NCI-H1417 treated with DMSO at 0.1 percent for 48 hours (cell line): ENCODE measurements at regions not wholly inside any gene's neighbourhood (a gene's known extent, or its start where the extent isn't known, plus 50 kb on each side); places are given as distances from the start of the nearest gene placed in this dataset.

Source experiments
- DNase-seq: peaks from one replicate; lab custom pipeline; 2025; lab: John Stamatoyannopoulos, UW

DNA sequence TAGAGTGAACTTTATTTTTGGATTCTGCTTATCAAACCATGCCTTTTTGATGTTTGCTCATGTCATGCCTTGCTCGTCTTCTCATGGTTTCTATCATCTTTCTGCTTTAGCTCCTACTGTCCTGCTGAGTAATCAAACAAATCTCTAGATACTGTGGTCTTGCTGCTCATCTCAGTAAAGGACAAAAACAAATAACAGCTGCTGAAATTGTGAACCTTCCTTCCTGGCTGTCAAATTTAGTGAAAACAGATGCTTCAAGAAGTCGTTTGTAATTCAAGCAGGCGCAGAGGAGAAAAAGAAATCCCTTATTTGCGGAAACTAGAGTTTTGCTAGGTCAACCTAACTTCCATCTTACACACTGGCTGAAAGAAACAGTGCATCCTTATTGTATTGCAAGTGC lies 616.1 kb upstream of the ALCAM start:
- DNase-seq, result no peak

DNA sequence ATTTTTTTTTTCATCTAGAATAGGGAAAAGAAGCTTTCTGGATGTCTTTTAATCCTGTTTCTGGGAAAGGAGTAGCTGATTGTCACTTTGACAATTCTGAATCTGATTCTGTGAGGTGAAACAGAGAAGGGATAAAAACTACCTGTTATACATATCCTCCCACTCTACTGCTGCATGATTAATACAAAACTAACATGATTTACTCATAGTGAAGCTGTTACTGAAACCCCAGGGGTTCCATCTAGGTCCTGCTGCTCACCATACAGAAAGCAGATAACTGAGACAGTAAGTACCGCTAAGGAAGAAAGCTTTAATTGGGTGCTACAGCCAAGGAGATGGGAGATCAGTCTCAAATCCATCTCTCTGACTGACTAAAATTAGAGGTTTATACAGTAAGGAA lies 610.9 kb upstream of the ALCAM start:
- DNase-seq, result no peak

DNA sequence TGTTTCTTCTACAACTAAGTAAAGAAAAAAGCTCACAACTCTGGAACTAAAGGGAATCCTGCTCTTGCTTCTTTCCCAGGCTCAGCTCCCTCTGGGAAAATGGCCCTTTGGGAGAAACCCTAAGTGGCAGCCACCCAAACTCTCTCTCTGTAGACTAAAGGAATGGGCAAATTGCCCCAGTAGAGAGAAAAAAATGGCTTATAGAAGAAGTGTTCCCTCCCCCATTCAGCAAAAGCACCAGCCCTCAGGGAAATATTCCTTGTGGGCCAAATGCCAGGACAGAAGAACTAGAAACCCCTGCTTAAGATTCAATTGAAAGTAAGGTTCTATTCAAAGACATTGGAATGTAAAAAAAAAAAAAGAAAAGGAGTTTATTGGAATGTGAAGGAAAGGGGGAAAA lies 603.7 kb upstream of the ALCAM start:
- DNase-seq, result no peak

DNA sequence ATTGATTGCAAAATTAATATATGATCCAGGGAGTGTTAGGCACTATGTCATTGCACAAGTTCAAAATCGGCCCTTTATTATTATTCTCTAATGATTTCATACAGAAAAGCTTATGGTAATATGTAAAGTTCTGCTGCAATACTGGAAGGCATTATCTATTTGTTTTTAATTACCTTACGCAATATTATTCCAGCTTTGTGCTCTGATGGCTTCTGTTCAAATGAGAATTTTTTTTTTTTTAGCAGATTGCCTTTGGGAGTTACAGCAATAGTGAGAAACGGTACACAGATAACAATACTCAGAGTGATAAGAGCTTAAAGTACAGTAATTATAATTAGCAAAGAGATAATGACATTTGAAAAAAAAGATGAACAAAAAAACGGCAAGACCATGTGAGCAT lies 602.2 kb upstream of the ALCAM start:
- no peak for DNase-seq

DNA sequence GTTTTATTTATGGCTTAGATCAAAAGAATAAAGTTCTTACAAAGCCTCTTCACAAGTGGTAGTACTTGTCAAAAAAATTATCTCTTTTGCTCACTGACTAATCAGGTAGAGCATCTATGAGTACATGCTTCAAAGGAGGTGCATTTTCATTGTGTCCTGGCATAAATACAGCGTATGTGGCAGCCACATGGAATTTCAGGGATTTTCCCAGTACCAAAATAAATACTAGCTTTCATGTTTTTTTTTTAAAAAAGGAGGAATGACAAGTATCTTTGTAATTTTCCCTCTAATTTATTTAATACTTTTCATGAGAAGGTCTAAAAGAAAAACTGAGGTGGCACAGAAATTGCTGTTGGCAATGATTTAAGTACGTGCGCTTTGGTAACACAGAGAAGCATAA lies 597.8 kb upstream of the ALCAM start:
- DNase-seq, result no peak

DNA sequence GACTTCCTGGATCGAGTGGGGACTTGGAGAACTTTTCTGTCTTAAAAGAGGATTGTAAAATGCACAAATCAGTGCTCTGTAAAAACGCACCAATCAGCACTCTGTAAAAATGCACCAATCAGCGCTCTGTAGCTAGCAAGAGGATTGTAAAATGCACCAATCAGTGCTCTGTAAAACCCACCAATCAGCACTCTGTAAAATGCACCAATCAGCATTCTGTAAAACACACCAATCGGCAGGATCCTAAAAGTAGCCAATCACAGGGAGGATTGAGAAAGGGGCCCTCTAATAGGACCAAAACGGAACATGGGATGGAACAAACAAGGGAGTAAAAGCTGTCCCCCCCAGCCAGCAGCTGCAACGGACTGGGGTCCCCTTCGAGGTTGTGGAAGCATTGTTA lies 587.4 kb upstream of the ALCAM start:
- no peak for DNase-seq

DNA sequence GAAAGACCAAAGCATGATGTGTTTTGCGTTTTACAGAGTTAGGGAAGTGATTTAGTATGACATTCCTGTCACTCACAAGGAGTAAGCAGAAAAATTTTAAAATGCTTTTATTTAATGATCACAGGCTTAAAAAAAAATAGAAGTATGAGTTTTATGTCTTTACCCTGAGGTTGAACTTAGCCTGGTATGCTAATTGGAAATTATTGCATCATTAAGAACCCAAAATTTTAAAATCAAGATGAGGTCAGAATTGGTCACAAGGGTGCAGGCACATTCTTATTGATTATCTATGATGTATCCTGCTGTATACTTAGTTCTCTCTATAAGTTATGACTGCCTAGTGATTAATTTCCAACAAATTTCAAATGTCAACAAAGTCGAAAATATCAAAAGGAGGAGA lies 585.6 kb upstream of the ALCAM start:
- no peak for DNase-seq

DNA sequence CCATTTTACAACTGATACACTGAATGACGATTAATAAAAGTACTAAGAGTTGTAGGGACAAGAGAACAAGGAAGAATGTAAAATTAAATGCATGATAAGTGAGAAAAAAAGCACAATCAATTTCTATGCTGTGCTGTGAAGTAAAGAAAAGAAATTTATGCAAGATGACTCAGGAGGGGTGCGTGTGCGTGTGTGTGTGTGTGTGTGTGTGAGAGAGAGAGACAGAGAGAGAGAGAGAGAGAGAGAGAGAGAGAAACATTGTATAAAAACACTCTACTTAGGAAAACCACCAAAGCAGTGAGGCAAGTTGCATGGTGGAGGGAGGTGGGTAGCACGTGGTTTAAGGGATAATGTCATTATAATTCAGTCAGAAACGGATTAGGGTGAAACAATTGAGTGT lies 580.8 kb upstream of the ALCAM start:
- DNase-seq, result no peak

DNA sequence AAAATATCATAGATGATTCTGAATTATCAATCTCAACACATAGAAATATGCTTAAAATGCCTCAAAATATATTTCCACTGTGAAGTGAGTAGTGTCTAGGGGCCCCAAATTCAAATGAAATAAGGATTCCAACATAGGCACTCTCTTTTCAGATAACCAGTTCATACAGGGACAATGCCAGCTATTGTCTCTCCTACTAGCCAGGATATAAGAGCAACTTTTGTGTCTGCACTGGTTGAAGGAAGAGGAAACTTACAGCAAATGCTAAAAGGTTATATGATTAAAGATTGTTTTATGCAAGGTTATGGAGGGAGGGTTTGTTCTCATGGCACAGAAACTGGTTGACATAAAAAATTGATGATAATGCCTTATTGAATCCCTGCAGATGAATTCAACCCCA lies 579.4 kb upstream of the ALCAM start:
- no peak for DNase-seq

DNA sequence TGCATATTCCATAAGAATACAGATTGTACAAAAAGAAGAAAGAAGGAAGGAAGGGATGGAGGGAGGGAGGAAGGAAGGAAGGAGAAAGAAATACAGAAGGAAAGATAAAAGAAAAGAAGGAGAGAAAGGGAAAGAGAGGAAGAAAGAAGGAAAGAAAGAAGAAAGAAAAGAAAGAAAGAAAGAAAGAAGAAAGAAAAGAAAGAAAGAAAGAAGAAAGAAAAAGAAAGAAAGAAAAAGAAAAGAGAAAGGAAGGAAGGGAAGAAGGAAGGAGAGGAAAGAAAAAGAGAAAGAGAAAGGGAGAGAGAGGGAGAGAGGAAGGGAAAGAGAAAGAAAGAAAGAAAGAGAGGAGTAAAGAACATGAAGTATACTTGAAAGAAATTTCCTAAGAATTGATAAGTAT lies 577.9 kb upstream of the ALCAM start:
- no peak for DNase-seq

DNA sequence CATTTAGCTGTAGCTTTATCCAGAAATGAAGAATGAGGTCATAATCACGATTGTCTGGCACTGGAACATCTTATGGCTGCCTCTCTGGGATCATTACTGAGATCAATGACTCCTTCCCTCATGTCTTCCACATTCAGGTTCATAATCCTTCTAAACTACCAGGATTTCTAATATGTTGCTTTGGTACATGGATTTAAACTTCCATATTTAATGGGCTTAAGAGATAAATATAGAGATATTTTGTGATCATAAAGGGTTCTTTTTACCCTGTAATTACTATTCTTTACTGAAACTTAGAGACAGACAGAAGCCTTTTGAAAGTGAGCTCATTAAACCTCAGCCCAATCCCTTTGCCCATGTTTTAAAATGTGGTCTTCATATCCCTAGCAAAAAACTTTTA lies 575.4 kb upstream of the ALCAM start:
- no peak for DNase-seq

DNA sequence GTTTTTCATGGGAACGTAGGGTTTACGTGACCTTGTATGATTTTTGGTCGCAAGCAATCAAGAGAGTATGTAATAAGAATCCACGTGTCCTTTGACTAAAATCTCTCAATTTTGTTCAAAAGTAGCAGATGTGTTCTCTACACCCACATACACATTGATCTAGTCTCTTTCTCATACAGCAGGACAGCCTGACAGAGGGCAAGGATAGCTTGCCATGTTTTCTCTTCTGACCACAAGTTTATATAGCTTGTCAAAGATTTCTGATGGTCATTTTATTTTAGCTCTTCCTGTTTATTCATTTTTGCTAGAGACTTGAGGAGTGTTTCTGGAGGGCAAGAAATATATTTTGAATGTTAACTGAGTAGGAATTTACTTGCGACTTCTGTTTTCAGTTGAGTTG lies 570.2 kb upstream of the ALCAM start:
- no peak for DNase-seq

DNA sequence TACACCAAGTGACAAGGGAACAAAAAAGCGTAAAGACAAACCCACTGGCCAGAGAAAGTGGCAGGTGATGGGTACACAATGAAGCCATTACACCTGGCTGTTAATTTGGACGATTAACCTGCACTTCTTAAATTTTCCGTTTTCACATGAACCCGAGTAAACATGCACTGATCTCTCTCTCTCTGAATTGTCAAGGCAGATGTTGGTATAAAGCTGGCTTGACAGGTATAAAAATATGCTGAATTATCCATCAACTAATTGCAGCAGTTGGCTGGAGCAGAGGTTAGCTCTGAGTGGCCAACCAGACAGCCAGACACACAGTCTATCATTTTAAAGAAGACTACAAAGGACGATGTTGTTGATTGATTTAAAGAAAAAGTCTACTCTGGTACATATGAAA lies 561.7 kb upstream of the ALCAM start:
- peak; percentile 82 for DNase-seq

DNA sequence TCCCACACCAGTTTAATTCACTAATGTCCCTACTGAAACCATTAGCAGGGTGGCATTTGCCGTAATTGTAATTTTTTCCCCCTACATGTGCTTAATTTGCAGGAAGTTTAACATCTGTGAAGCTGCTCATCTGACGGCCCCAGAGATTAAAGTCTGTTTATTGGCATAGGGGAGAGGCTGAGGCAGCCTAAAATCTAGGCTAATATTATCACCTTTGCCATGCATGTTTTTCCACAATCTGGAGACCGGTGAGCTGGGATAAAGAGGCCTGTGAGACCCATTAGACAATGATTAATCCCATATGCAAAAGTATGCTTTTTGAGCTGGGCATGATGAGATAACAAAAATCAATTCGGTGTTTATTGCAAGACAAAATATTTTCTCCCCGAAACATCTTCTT lies 561.2 kb upstream of the ALCAM start:
- no peak for DNase-seq

DNA sequence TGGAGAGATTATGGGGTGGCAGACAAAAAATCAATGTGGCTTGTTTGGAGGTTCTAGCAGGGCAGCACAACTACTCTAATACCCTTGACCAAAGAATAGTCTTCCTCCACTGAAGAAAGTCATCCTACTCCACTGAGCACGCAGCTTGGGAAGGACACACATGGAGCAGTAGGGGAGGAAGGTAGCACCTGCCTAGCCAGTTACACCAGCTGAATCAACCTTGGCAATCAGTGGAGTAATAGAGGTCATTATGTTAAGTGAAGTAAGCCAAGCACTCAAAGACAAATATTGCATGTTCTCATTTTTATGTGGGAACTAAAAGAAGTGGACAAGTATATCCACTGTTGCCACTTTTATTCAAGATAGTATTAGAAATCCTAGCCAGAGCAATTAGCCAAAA lies 555.8 kb upstream of the ALCAM start:
- DNase-seq, result no peak

DNA sequence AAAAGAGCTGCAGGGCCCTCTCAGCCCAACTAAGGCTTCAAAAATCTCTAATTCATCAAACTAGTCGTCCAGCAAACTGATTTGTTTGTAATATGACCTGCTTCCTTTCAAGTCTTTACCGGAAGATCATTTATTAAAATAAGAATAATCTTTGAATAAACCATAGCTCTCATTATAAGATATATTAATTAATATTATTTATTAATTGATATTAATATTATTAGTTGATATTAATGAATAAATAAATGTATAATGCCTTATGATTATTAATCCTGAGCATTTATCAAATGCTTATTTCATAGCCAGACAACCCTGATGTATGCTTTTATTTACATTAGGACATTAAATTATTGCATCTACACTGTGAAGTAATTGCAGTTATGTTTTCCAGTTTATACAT lies 550.7 kb upstream of the ALCAM start:
- DNase-seq, result no peak

DNA sequence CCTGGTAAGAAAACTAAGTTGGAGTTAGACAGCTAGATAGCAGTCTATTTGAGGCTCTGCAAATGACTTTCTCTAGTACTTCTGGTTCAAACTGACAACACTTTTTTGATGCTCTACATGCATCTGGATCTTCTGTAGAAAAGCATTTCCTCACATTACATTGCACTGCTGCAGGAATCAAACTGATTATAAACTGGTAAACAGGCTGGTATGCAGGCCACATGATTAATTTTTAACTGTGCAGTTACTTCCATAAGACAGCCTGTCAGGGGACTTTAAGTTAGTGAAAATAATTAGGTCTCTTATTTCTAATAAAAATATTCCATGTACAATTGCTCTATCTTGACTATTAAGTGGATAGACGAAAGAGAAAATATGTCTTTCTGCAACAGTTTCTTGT lies 550.0 kb upstream of the ALCAM start:
- DNase-seq, result no peak

DNA sequence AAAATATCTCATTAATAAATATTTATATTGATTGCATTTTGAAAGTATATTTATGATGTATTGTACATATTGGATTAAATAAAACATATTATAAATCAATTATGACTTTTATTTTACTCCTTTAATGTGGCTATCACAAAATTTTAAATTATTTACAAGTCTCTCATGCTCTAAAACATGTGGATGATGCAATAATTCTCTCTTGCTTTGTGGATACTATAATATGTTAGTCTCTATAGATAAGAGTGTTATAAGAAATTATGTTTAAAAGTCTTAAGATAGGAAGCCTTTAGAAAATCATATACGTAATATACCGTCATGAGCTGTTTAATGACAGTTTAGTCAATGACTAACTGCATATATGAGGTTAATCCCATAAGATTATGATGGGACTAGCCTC lies 547.4 kb upstream of the ALCAM start:
- DNase-seq, result no peak

DNA sequence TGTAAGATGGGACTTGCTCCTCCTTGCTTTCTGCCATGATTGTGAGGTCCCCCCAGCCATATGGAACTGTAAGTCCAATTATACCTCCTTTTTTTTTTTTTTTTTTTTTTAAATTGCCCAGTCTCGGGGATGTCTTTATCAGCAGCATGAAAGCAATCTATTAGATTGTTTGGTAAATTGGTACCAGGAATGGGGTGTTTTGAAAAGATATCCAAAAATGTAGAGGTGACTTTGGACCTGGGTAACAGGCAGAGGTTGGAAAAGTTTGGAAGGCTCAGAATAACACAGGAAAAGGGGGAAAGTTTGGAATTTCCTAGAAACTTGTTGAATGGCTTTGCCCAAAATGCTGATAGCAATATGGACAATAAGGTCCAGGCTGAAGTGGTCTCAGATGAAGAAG lies 545.8 kb upstream of the ALCAM start:
- DNase-seq, result no peak

DNA sequence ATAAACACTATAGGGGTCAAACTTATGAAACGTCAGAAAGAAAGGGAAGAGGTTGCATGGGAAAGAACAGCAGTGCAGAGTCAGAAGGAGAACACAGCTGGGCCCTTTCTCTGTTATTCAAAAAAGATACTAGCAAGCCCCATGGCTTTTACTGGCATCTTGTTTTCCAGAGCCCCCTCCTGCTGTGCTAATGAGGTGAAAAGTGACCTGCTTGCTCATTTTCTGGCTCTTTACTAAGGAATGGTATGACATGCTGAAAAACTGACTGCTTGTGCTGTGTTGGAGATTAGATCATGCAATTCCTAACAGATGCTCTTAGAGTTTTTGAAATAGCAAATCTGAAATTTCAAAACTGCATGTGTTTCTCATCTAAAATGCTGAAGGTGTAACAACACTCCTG lies 541.6 kb upstream of the ALCAM start:
- DNase-seq, result peak; percentile 46

DNA sequence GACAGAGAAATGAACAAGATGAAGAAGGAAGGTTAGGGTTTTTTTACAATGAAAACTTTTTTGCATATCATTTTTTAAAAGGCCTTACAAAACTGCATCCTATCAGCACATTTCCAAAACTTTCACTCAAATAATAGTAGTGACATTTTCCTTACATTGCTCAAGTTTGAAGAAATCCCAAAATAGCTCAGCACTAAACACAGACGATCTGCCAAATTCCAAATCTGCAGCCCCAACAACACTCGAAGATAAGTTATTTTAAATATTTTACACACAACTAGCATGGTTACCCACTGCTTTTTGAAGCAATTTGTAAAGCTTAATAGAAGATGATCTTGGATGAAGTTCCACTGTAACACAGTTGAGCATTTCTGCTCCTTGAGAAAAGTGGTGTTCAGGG lies 535.6 kb upstream of the ALCAM start:
- DNase-seq, result no peak

DNA sequence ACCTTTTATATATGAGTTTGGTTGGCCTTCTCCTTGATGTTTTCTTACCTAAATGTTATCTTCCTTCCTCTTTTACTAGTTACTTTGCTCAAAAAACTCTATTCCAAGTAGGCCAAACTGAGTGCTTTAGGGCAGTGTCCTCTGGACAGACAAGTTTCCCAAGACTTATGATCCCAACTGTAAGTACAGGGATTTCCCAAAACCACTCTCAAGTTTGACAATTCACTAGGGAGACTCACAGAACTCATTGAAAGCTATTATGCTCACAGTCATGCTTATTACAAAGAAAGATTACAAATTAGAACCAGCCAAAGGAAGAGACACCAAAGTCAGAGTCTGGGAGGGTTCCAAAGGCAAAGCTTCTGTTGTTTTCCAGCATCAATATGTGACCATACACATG lies 534.2 kb upstream of the ALCAM start:
- no peak for DNase-seq

DNA sequence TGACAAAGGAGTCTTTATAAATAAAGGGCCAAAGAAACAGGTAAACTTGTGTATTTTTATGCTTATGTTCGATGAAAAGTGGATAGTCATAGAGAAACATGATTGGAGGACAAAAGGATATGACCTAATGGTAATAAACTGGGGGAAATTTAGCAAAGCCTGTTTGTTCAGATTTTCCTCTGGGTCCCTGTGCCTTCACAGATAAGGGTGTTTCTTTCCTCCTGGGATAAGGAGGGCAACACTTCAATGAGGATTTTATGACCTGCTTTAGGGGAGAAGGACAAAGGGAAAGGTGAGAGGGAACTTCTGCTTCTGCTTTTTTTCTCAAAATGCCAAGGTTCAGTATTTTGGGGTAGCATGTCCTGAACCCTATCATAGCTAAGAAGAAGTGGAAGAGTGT lies 531.3 kb upstream of the ALCAM start:
- DNase-seq, result no peak

DNA sequence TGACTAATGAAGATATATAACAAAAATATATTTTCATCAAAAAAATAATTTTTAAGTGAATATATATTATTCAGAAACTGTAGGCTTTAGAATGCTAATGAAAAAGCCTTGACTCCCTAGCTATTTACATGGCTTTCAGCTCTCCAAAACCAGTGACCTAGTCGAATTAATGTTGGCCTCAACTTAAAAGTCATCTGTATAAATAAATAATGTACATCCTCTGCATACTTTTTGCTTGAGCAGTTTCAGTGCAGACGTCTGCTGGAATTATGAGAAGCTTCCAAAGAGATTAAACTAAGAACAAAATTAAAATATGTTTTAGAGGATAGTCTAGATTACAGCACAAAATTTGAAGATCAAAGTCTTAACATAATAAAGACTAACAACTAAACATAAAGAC lies 520.4 kb upstream of the ALCAM start:
- no peak for DNase-seq

DNA sequence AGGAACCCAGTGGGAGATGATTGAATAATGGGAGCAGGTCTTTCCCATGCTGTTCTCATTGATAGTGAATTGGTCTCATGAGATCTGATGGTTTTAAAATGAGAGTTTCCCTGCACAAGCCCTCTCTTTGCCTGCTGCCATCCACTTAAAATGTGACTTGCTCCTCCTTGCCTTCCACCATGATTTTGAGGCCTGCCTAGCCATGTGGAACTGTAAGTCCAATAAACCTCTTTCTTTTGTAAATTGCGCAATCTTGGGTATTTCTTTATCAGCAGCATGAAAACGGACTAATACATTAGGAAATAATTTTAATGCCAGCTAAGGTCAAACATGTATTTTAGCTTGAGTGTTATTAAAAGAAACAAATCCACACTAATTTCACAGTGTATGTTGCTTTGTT lies 517.6 kb upstream of the ALCAM start:
- DNase-seq, result no peak

DNA sequence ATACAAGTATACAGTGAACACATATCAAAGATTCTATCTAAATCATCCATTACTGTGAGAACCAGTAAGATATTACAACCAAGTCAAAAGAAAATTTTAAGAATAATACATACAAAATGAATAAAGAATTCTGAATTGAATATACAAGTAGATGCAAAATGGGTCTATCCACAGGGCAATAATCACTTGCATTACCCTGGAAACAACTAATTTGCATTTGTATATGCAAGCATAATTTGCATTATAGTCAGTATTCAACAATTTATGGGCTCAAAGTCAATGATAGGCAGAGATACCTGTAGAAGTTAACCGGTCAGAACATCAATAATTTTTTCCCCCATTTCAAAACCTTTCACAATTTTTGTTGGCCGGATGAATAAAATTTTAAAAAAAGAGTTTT lies 512.2 kb upstream of the ALCAM start:
- DNase-seq, result no peak
